ENCODE measurements at regions not wholly inside any gene's neighbourhood (a gene's known extent, or its start where the extent isn't known, plus 50 kb on each side); places are given as distances from the start of the nearest gene placed in this dataset.
"Not testable (repeated sequence)": the region's sequence is repeated elsewhere in the genome, so short reads cannot be mapped to it uniquely, and the experiment has no call there.

DNA sequence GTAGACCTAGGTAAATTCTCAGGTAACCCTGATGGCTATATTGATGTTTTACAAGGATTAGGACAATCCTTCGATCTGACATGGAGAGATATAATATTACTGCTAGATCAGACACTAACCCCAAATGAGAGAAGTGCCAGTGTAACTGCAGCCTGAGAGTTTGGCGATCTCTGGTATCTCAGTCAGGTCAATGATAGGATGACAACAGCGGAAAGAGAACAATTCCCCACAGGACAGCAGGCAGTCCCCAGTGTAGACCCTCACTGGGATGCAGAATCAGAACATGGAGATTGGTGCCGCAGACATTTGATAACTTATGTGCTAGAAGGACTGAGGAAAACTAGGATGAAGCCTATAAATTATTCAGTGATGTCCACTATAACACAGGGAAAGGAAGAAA is 228.4 kb upstream of the CWC22 start:
- H3K27me3 Mint-ChIP-seq (ENCODE audit: low read depth); H3K27ac Mint-ChIP-seq; H3K9me3 Mint-ChIP-seq; H3K4me1 Mint-ChIP-seq (ENCODE audit: low read depth); H3K36me3 Mint-ChIP-seq (ENCODE audit: low read depth); H3K4me3 Mint-ChIP-seq; DNase-seq (ENCODE audit: low spot score): not testable (repeated sequence)

DNA sequence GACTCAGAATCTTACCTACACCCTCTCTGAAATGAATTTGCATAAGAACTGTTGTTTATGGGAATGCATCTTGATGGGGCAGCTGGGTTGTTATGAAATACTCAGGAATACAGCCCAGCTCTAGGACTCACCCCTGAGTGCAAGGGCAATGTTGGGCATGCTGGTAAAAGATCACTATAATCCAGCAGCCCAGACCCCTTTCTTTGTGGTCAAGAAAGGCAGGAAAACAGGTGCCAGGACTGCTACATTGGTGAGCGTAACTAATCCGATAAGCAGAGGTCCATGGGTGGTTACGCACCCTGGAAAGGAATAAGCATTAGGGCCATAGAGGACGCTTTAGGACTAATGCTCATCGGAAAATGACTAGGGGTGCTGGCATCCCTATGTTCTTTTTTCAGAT is 227.9 kb upstream of the CWC22 start:
- H3K27me3 Mint-ChIP-seq (ENCODE audit: low read depth); H3K36me3 Mint-ChIP-seq (ENCODE audit: low read depth); H3K4me3 Mint-ChIP-seq; H3K27ac Mint-ChIP-seq; DNase-seq (ENCODE audit: low spot score); H3K4me1 Mint-ChIP-seq (ENCODE audit: low read depth); H3K9me3 Mint-ChIP-seq: not testable (repeated sequence)

DNA sequence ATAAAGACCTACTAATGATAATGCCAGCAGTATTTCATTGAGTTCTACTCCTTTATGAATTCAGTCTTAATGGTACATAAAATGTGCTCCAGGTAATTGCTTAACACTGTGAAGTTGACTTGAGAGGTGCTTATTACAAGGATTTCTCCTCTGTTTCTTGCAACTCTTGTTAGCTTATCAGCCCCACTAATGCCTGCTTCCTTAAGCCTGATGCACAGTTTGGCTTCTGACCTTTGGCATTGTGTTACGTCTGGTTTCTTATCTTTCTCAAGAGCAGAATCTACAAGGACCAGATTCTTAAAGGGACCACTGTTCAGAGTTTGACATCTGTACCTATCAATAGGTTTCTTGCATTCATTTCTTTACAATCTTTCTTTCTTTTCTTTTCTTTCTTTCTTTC is 223.9 kb upstream of the CWC22 start:
- H3K9me3 Mint-ChIP-seq: no peaks in the 10 kb centered on the region
- DNase-seq (ENCODE audit: low spot score): no peak
- no peaks in the 10 kb centered on the region for H3K36me3 Mint-ChIP-seq (ENCODE audit: low read depth)
- H3K4me3 Mint-ChIP-seq: no peak overlapping the region
- no peaks in the 10 kb centered on the region for H3K27me3 Mint-ChIP-seq (ENCODE audit: low read depth)
- no peaks in the 10 kb centered on the region for H3K4me1 Mint-ChIP-seq (ENCODE audit: low read depth)
- no peak overlapping the region for H3K27ac Mint-ChIP-seq

DNA sequence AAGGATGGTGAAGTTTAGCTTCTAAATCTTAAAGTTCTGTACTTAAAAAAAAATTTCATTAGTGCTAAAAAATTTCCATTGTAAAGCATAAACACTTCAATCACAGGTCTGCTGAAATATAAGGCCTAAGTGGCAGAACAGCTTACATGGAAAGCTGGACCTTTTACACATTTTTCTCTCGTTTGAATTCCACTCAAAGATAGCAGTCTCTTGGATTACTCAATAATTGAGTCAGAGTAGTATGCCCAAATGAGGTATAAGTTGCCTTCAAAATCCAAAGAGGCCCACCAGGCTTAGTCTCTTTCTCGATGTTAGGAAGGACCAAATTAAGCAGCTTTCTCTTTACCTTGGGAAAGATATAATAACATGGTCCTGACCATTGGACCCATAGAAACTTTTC is 220.4 kb upstream of the CWC22 start:
- no peak for DNase-seq (ENCODE audit: low spot score)
- Mint-ChIP-seq H3K27ac (no peak overlapping the region), H3K4me1 (ENCODE audit: low read depth) (no peaks in the 10 kb centered on the region)

DNA sequence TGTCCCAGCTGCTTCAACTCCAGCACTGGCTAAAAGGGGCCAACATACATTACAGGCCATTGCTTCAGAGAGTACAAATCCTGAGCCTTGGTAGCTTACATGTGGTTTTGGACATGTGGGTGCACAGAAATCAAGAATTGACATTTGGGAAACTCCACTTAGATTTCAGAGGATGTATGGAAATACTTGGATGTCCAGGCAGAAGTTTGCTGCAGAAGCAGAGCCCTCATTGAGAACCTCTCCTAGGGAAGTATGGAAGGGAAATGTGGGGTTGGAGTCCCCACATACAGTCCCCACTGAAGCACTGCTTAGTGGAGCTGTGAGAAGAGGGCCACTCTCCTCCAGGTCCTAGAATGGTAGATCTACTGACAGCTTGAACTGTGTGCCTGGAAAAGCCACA is 218.0 kb upstream of the CWC22 start:
- H3K36me3 Mint-ChIP-seq (ENCODE audit: low read depth): no peaks in the 10 kb centered on the region
- no peaks in the 10 kb centered on the region for H3K4me1 Mint-ChIP-seq (ENCODE audit: low read depth)
- H3K4me3 Mint-ChIP-seq: no peak overlapping the region
- no peaks in the 10 kb centered on the region for H3K27me3 Mint-ChIP-seq (ENCODE audit: low read depth)
- no peaks in the 10 kb centered on the region for H3K9me3 Mint-ChIP-seq
- no peak for DNase-seq (ENCODE audit: low spot score)
- H3K27ac Mint-ChIP-seq: no peak overlapping the region

More for the DNA sequence above, 220.4 kb upstream of the CWC22 start:
- H3K27me3 Mint-ChIP-seq (ENCODE audit: low read depth): no peaks in the 10 kb centered on the region
- no peak overlapping the region for H3K4me3 Mint-ChIP-seq
- no peaks in the 10 kb centered on the region for H3K36me3 Mint-ChIP-seq (ENCODE audit: low read depth)
- H3K9me3 Mint-ChIP-seq: no peaks in the 10 kb centered on the region

DNA sequence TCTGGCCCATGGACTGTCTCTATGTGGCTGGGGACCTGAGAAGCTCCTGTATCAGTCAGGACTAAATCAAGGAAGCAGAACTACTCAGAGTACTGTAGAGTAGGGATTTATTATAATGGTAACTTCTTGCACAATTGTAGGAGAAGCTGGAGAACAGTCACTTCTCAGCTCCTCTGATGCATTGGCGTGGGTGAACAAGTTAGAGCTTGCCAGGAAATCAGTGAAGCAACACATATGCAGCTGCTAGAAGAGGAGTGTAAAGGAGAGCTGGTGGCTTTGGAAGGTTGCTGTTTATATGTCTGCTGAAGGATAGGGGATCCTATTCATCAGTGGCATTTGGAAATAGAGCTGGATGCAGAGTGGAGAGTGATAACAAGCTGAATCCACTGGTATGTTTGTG is 215.5 kb upstream of the CWC22 start:
- Mint-ChIP-seq H3K27me3 (ENCODE audit: low read depth) (no peaks in the 10 kb centered on the region), H3K27ac (no peak overlapping the region), H3K4me1 (ENCODE audit: low read depth) (no peaks in the 10 kb centered on the region), H3K36me3 (ENCODE audit: low read depth) (no peaks in the 10 kb centered on the region), H3K9me3 (peaks cover under 1% of the 10 kb centered on the region), H3K4me3 (no peak overlapping the region)
- no peak for DNase-seq (ENCODE audit: low spot score)

DNA sequence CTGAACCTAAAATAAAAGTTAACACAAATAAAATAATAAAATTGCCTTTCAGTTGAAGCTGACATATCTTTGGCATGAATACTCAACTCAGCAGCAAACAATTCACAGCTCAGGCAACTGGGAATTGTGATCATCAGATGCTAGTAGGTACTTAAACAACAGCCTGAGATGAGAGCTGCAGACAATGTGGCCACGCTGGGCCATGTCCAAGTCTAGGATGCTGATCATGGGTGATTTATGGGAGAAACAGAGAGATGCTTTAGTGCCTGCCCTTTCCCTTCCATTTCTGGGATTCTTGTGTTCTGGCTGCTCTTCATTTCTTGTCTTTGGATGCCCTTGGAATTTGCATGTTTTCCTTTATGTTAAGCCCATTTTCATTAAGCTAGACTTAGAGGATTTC is 212.4 kb upstream of the CWC22 start:
- no peak overlapping the region for H3K4me3 Mint-ChIP-seq
- no peak for DNase-seq (ENCODE audit: low spot score)
- no peaks in the 10 kb centered on the region for H3K4me1 Mint-ChIP-seq (ENCODE audit: low read depth)

DNA sequence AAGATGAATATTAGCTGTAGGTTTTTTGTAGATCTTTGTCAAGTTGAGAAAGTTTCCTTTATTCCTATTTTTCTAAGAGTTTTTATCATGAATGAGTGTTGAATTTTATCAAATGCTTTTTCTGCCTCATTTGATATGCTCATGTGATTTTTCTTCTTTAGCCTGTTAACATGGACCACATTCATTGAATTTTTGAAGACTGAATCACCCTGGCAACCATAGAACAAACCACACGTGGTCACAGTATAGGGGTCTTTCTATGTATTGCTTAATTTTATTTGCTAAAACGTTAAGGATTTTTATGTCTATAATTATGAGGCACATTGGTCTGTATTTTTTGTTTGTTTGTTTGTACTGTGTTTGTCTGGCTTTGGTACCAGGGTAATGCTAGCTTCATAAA is 201.7 kb upstream of the CWC22 start:
- H3K4me1 Mint-ChIP-seq (ENCODE audit: low read depth): no peaks in the 10 kb centered on the region
- no peak overlapping the region for H3K27ac Mint-ChIP-seq
- H3K27me3 Mint-ChIP-seq (ENCODE audit: low read depth): no peaks in the 10 kb centered on the region
- no peak for DNase-seq (ENCODE audit: low spot score)
- no peaks in the 10 kb centered on the region for H3K36me3 Mint-ChIP-seq (ENCODE audit: low read depth)
- no peak overlapping the region for H3K4me3 Mint-ChIP-seq
- no peaks in the 10 kb centered on the region for H3K9me3 Mint-ChIP-seq

More for the DNA sequence above, 212.4 kb upstream of the CWC22 start:
- no peaks in the 10 kb centered on the region for H3K36me3 Mint-ChIP-seq (ENCODE audit: low read depth)
- peaks cover 9% of the 10 kb centered on the region for H3K9me3 Mint-ChIP-seq
- no peak overlapping the region for H3K27ac Mint-ChIP-seq
- no peaks in the 10 kb centered on the region for H3K27me3 Mint-ChIP-seq (ENCODE audit: low read depth)

DNA sequence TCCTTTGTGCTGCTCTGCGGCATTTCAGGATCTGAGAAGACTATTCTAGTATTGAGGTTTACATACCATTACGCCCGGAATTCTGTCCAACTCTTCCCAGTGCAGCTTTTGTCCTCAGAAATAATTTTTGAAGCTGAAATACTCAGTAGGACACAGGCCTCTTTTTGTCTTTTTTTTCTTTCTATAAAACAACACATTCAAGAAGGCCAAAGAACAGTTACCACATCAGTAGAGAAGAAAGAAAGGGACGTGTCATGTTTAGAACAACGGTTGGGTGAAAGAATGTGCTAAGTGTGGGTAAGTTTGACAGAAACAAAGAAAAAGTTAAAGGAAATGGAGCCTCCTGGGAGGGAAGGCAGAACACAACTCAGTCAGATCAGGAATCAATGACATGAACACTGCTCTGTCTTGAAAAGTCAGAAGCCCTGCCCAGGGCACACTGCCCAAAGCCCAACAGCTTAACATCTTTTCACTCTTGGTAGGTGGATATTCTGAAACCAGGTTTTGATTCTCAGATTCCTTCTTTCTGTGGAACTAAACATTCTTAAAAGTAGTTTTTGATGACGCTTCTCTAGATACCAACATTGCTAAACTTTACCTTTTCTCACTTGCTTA is 198.6 kb upstream of the CWC22 start:
- no peak for DNase-seq (ENCODE audit: low spot score)
- H3K4me3 Mint-ChIP-seq: no peak overlapping the region

DNA sequence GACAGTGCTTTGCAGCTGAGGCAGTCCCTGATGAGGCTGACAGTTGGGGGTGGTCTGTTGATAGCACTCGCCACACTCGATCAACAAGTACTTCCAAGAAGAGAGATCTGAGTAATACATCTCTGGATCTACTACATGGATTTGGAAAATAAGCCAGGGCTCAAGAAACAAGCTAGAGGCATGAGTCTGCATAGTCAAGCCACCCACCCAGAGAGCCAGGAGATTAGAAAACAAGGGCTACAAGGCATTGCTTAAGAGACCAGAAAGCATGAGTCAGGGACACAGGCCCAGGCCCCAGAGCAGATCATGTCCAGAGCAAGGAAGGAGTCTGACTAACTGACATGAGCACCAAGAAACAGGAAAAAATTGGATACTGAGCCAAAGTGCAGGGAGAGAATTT is 196.9 kb upstream of the CWC22 start:
- Mint-ChIP-seq H3K4me3 (no peak overlapping the region), H3K27ac (no peak overlapping the region), H3K27me3 (ENCODE audit: low read depth) (no peaks in the 10 kb centered on the region), H3K4me1 (ENCODE audit: low read depth) (no peaks in the 10 kb centered on the region), H3K36me3 (ENCODE audit: low read depth) (no peaks in the 10 kb centered on the region), H3K9me3 (no peaks in the 10 kb centered on the region)
- DNase-seq (ENCODE audit: low spot score): no peak

More for the DNA sequence above, 198.6 kb upstream of the CWC22 start:
- H3K27me3 Mint-ChIP-seq (ENCODE audit: low read depth): no peaks in the 10 kb centered on the region
- no peaks in the 10 kb centered on the region for H3K9me3 Mint-ChIP-seq
- no peaks in the 10 kb centered on the region for H3K4me1 Mint-ChIP-seq (ENCODE audit: low read depth)
- H3K36me3 Mint-ChIP-seq (ENCODE audit: low read depth): no peaks in the 10 kb centered on the region
- H3K27ac Mint-ChIP-seq: no peak overlapping the region

DNA sequence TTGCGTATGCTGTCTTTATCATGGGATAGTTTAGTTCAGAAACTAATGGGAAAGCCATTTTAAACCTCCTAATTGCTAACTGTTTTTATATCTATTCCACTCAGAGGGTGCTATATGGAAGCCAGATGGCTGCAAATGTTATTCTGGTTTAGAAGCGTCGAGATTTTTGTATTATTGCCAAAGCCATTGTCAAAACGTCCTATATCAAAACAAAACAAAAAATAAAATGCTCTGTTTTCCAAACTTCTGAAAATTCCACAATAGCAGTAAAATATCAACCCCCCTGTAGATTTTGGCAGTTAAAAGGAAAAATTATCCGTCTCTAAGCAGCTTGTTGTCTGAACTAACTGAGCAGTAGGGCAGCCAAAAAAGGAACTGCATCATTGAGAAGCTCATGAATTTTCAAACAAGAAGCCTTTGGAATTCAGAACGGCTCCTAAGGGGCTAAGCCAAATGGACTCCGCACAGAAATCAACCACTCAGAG is 195.4 kb upstream of the CWC22 start:
- no peaks in the 10 kb centered on the region for H3K27me3 Mint-ChIP-seq (ENCODE audit: low read depth)
- no peak overlapping the region for H3K27ac Mint-ChIP-seq
- no peak for DNase-seq (ENCODE audit: low spot score)
- H3K4me3 Mint-ChIP-seq: no peak overlapping the region
- no peaks in the 10 kb centered on the region for H3K9me3 Mint-ChIP-seq
- no peaks in the 10 kb centered on the region for H3K36me3 Mint-ChIP-seq (ENCODE audit: low read depth)
- H3K4me1 Mint-ChIP-seq (ENCODE audit: low read depth): no peaks in the 10 kb centered on the region

DNA sequence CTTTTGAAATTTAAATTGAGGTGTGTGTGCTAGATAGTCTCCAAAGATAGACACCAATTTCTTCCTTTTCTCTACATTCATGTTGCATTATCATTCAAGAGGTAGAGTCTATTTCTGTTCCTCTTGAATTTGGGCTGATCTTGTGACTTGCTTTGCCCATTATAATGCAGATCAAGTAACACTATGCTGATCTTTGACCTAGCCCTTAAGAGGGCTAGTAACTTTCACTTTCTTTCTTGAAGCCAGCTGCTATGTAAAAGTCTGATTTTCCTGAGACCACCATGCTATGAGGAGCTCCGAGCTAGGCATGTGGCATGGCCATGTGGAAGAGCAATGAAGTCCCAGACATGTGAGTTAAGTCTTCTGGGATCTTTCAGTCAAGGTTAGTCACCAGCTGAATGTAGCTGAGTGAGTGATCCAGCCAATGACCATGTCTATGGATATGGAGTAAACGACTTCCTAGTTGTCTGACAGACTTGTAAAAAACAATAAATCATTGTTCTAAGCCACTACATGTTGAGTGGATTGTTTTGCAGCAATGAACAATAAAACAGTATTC is 189.4 kb upstream of the CWC22 start:
- DNase-seq (ENCODE audit: low spot score): no peak
- Mint-ChIP-seq H3K4me3 (no peak overlapping the region), H3K27me3 (ENCODE audit: low read depth) (no peaks in the 10 kb centered on the region), H3K4me1 (ENCODE audit: low read depth) (no peaks in the 10 kb centered on the region), H3K27ac (no peak overlapping the region), H3K36me3 (ENCODE audit: low read depth) (no peaks in the 10 kb centered on the region), H3K9me3 (no peaks in the 10 kb centered on the region)

DNA sequence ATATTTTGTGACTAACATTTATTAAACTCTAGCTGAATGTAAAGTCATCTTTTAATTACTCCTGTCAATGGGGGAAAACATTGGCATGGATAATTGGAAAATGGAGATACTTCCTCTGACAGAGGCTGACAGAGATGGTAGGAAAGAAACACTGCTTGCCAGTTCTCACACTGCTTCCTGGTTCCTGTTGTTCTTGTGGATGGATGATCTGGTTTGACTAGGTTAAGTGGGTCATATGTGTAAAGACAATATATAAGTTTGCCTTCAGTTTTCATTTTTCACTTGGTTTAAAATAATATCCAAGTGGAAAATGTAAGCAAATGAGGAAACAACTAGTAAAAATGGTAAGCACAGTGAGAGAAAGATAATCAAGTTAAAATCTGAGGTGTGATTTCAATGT is 188.8 kb upstream of the CWC22 start:
- Mint-ChIP-seq H3K36me3 (ENCODE audit: low read depth) (no peaks in the 10 kb centered on the region), H3K27me3 (ENCODE audit: low read depth) (no peaks in the 10 kb centered on the region), H3K27ac (no peak overlapping the region), H3K9me3 (no peaks in the 10 kb centered on the region), H3K4me3 (no peak overlapping the region), H3K4me1 (ENCODE audit: low read depth) (no peaks in the 10 kb centered on the region)
- no peak for DNase-seq (ENCODE audit: low spot score)

DNA sequence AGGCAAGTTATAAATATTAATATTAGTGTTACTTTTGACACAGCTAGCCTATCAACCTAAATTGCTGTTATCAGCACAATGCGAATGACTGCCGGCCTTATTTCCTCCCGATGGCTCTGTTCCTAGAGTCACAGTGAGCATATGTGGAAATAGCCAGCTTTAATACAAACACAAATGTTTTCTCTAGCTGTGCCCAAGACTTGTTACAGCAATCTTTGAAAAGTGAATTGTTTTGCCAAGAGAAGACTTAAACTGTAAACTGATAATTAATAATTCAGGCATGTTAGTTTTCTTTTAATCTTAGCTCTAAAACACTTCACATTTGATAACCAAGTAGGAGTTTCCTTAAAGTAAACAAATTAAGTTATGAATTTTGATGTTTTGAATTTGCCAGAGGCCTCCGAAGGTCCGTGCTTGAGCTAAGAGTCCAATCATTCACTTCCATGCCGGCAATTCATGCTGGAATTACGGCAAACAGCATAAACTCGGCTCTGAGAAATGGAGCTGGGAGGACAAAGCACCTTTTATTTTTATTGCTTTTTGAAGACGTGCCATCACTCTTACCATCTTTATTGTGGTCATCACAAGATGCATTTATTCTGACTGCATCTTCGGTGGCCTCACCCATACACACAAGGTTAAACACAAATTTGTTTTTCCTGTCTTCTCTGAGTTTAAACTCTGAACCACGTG is 184.5 kb upstream of the CWC22 start:
- Mint-ChIP-seq H3K27ac (no peak overlapping the region), H3K4me3 (no peak overlapping the region), H3K4me1 (ENCODE audit: low read depth) (no peaks in the 10 kb centered on the region), H3K9me3 (no peaks in the 10 kb centered on the region), H3K27me3 (ENCODE audit: low read depth) (no peaks in the 10 kb centered on the region), H3K36me3 (ENCODE audit: low read depth) (no peaks in the 10 kb centered on the region)
- no peak for DNase-seq (ENCODE audit: low spot score)
